LNCaP clone FGC (cell line): ENCODE measurements at regions not wholly inside any gene's neighbourhood (a gene's known extent, or its start where the extent isn't known, plus 50 kb on each side); places are given as distances from the start of the nearest gene placed in this dataset.
"Not testable (repeated sequence)": the region's sequence is repeated elsewhere in the genome, so short reads cannot be mapped to it uniquely, and the experiment has no call there.

Experiments used
- DNase-seq: peaks from one replicate; pipeline ENCODE4 v3.0.0-alpha.2; 2011; ENCODE audit warnings: low read depth
- H3K4me3 ChIP-seq: 2 replicates; pipeline ENCODE4 v1.5.1; 2011; ENCODE audit warnings: mild to moderate bottlenecking, low read depth, low read length, control low read depth
- CTCF ChIP-seq: IDR thresholded peaks from 2 replicates; pipeline ENCODE4 v1.5.1; 2012; ENCODE audit warnings: mild to moderate bottlenecking; ENCODE audit not compliant: control insufficient read depth, insufficient read depth; ENCODE audit errors: extremely low read depth

GRCh38 chr5:75818661-75819060 is 101.4 kb upstream of the POC5 start:
- no peak overlapping the region for H3K4me3 ChIP-seq
- no peak for DNase-seq
- no peak for TF ChIP-seq CTCF

GRCh38 chr5:75799695-75800094 is 82.5 kb upstream of the POC5 start:
- not testable (repeated sequence) for DNase-seq, H3K4me3 ChIP-seq

GRCh38 chr5:75769338-75769737 is 52.1 kb upstream of the POC5 start:
- not testable (repeated sequence) for DNase-seq, H3K4me3 ChIP-seq
